Muscle layer of colon (tissue), 2 donors: ENCODE measurements at regions not wholly inside any gene's neighbourhood (a gene's known extent, or its start where the extent isn't known, plus 50 kb on each side); places are given as distances from the start of the nearest gene placed in this dataset.

Source experiments
- H3K27ac ChIP-seq: one replicate; pipeline ENCODE4 v1.7.0; 2013; ENCODE audit warnings: low read depth, mild to moderate bottlenecking, low read length, moderate library complexity
- H3K27me3 ChIP-seq, 2 donors: one replicate each; pipeline ENCODE4 v1.7.0; 2013; ENCODE audit warnings: low read length in 2 of 2, mild to moderate bottlenecking in 2 of 2; ENCODE audit not compliant: insufficient read depth in 2 of 2, control insufficient read depth in 1 of 2
- H3K36me3 ChIP-seq: one replicate; pipeline ENCODE4 v1.7.0; 2013; ENCODE audit warnings: mild to moderate bottlenecking, low read length; ENCODE audit not compliant: insufficient read depth
- H3K4me1 ChIP-seq: one replicate; pipeline ENCODE4 v1.7.0; 2013; ENCODE audit warnings: mild to moderate bottlenecking, low read length; ENCODE audit not compliant: insufficient read depth
- H3K4me3 ChIP-seq, 2 donors: one replicate each; pipeline ENCODE4 v1.7.0; 2013; ENCODE audit warnings: low read length in 2 of 2, low read depth in 1 of 2, mild to moderate bottlenecking in 1 of 2, moderate library complexity in 1 of 2
- H3K9ac ChIP-seq: one replicate; pipeline ENCODE4 v1.7.0; 2013; ENCODE audit warnings: low read length
- H3K9me3 ChIP-seq: one replicate; pipeline ENCODE4 v1.7.0; 2013; ENCODE audit warnings: mild to moderate bottlenecking, low read length
- donor health status: abdominal sarcoma.
- donor health status: Adenocarcinoma of cecum.

GRCh38 chr1:56403321-56403720 lies 176.0 kb downstream of the PLPP3 start:
- Histone ChIP-seq H3K27me3 (no peaks in the 10 kb centered on the region), H3K27ac (no peak overlapping the region), H3K9me3 (no peaks in the 10 kb centered on the region), H3K36me3 (no peaks in the 10 kb centered on the region), H3K4me3 (no peak overlapping the region), H3K9ac (no peak overlapping the region), H3K4me1 (no peaks in the 10 kb centered on the region)

- Histone ChIP-seq H3K9me3 (no peaks in the 10 kb centered on the region), H3K27ac (no peak overlapping the region), H3K9ac (no peak overlapping the region), H3K36me3 (no peaks in the 10 kb centered on the region), H3K4me3 (no peak overlapping the region), H3K27me3 (no peaks in the 10 kb centered on the region), H3K4me1 (no peaks in the 10 kb centered on the region)
These were observed 178.2 kb downstream of the PLPP3 start for GRCh38 chr1:56401191-56401590.

GRCh38 chr1:56400526-56400925 lies 178.8 kb downstream of the PLPP3 start:
- no peaks in the 10 kb centered on the region for H3K9me3 ChIP-seq
- H3K9ac ChIP-seq: no peak overlapping the region
- no peaks in the 10 kb centered on the region for H3K36me3 ChIP-seq
- no peak overlapping the region for H3K4me3 ChIP-seq
- H3K4me1 ChIP-seq: no peaks in the 10 kb centered on the region
- no peak overlapping the region for H3K27ac ChIP-seq
- no peaks in the 10 kb centered on the region for H3K27me3 ChIP-seq

GRCh38 chr1:56399795-56400194 lies 179.6 kb downstream of the PLPP3 start:
- Histone ChIP-seq H3K9me3 (no peaks in the 10 kb centered on the region), H3K4me1 (no peaks in the 10 kb centered on the region), H3K9ac (no peak overlapping the region), H3K36me3 (no peaks in the 10 kb centered on the region), H3K4me3 (no peak overlapping the region), H3K27me3 (no peaks in the 10 kb centered on the region), H3K27ac (no peak overlapping the region)

- Histone ChIP-seq H3K36me3 (no peaks in the 10 kb centered on the region), H3K4me1 (no peaks in the 10 kb centered on the region), H3K27me3 (no peaks in the 10 kb centered on the region), H3K4me3 (no peak overlapping the region), H3K9ac (no peak overlapping the region), H3K27ac (no peak overlapping the region), H3K9me3 (no peaks in the 10 kb centered on the region)
These were observed 180.0 kb downstream of the PLPP3 start for GRCh38 chr1:56399326-56399725.

- Histone ChIP-seq H3K27me3 (no peaks in the 10 kb centered on the region), H3K4me1 (no peaks in the 10 kb centered on the region), H3K9ac (no peak overlapping the region), H3K36me3 (no peaks in the 10 kb centered on the region), H3K27ac (no peak overlapping the region), H3K9me3 (no peaks in the 10 kb centered on the region), H3K4me3 (no peak overlapping the region)
These were observed 181.5 kb downstream of the PLPP3 start for GRCh38 chr1:56397811-56398231.

- H3K36me3 ChIP-seq: no peaks in the 10 kb centered on the region
- no peak overlapping the region for H3K27ac ChIP-seq
These were observed 182.0 kb downstream of the PLPP3 start for GRCh38 chr1:56397409-56397808.

GRCh38 chr1:56396581-56396980 lies 182.8 kb downstream of the PLPP3 start:
- Histone ChIP-seq H3K36me3 (no peaks in the 10 kb centered on the region), H3K9me3 (no peaks in the 10 kb centered on the region), H3K27me3 (no peaks in the 10 kb centered on the region), H3K27ac (no peak overlapping the region), H3K4me3 (no peak overlapping the region), H3K9ac (no peak overlapping the region), H3K4me1 (no peaks in the 10 kb centered on the region)

More at GRCh38 chr1:56397409-56397808, 182.0 kb downstream of the PLPP3 start:
- Histone ChIP-seq H3K4me1 (no peaks in the 10 kb centered on the region), H3K9me3 (no peaks in the 10 kb centered on the region), H3K9ac (no peak overlapping the region), H3K27me3 (no peaks in the 10 kb centered on the region), H3K4me3 (no peak overlapping the region)

- no peaks in the 10 kb centered on the region for H3K4me1 ChIP-seq
- H3K4me3 ChIP-seq: no peak overlapping the region
- H3K27ac ChIP-seq: no peak overlapping the region
These were observed 183.6 kb downstream of the PLPP3 start for GRCh38 chr1:56395776-56396175.

GRCh38 chr1:56394298-56394697 lies 185.1 kb downstream of the PLPP3 start:
- Histone ChIP-seq H3K27ac (no peak overlapping the region), H3K36me3 (no peaks in the 10 kb centered on the region), H3K4me3 (no peak overlapping the region), H3K27me3 (no peaks in the 10 kb centered on the region), H3K9me3 (no peaks in the 10 kb centered on the region), H3K9ac (no peak overlapping the region), H3K4me1 (no peaks in the 10 kb centered on the region)

More at GRCh38 chr1:56395776-56396175, 183.6 kb downstream of the PLPP3 start:
- Histone ChIP-seq H3K36me3 (no peaks in the 10 kb centered on the region), H3K27me3 (no peaks in the 10 kb centered on the region), H3K9me3 (no peaks in the 10 kb centered on the region), H3K9ac (no peak overlapping the region)

GRCh38 chr1:56390934-56391731 lies 188.2 kb downstream of the PLPP3 start:
- Histone ChIP-seq H3K4me3 (no peak overlapping the region), H3K27me3 (no peaks in the 10 kb centered on the region), H3K9ac (no peak overlapping the region), H3K27ac (no peak overlapping the region), H3K36me3 (no peaks in the 10 kb centered on the region), H3K4me1 (no peaks in the 10 kb centered on the region), H3K9me3 (no peaks in the 10 kb centered on the region)

GRCh38 chr1:56390232-56390867 lies 189.0 kb downstream of the PLPP3 start:
- Histone ChIP-seq H3K27me3 (no peaks in the 10 kb centered on the region), H3K9ac (no peak overlapping the region), H3K27ac (no peak overlapping the region), H3K4me3 (no peak overlapping the region), H3K4me1 (no peaks in the 10 kb centered on the region), H3K9me3 (no peaks in the 10 kb centered on the region), H3K36me3 (no peaks in the 10 kb centered on the region)
